OCI-LY1 (cell line): ENCODE measurements at regions not wholly inside any gene's neighbourhood (a gene's known extent, or its start where the extent isn't known, plus 50 kb on each side); places are given as distances from the start of the nearest gene placed in this dataset.

Experiments used
- CTCF ChIP-seq: fragments of 200-600 bp; sonication (generic), shearing (Covaris generic); IDR thresholded peaks from 2 replicates; pipeline ENCODE4 v1.5.1; 2017; ENCODE audit warnings: mild to moderate bottlenecking, antibody characterized with exemption, low read length, moderate library complexity, mixed read lengths
- EZH2 ChIP-seq: fragments of 200-600 bp; sonication (generic), shearing (Covaris generic); IDR thresholded peaks from 2 replicates; pipeline ENCODE4 v1.8.0; 2017; ENCODE audit warnings: borderline replicate concordance, mixed run types, mild to moderate bottlenecking, antibody characterized with exemption, low read length, moderate library complexity, mixed read lengths

- TF ChIP-seq CTCF (no peak), EZH2 (no peak)
Observed at GRCh38 chr4:98754736-98755135, 96.3 kb upstream of the TSPAN5 start.
